ENCODE measurements at regions not wholly inside any gene's neighbourhood (a gene's known extent, or its start where the extent isn't known, plus 50 kb on each side); places are given as distances from the start of the nearest gene placed in this dataset.

- no peak for TF ChIP-seq CTCF (IDR thresholded peaks at IDR 0.05)
- no peak for TF ChIP-seq POLR2A (IDR thresholded peaks at IDR 0.05)
Observed at GRCh38 chr10:3578159-3578558, 206.8 kb downstream of the KLF6 start.

Measured in stomach (tissue), 4 donors.